GM04504 (cell line): ENCODE measurements at regions not wholly inside any gene's neighbourhood (a gene's known extent, or its start where the extent isn't known, plus 50 kb on each side); places are given as distances from the start of the nearest gene placed in this dataset.
"Not testable (repeated sequence)": the region's sequence is repeated elsewhere in the genome, so short reads cannot be mapped to it uniquely, and the experiment has no call there.

Experiments
- DNase-seq: peaks from one replicate; pipeline ENCODE4 v3.0.0-alpha.2; 2012; ENCODE audit warnings: low read depth

- not testable (repeated sequence) for DNase-seq
Measured at GRCh38 chr13:111672198-111672597, 351.8 kb downstream of the TEX29 start.

GRCh38 chr13:111678120-111678882 lies 357.9 kb downstream of the TEX29 start:
- not testable (repeated sequence) for DNase-seq

DNA sequence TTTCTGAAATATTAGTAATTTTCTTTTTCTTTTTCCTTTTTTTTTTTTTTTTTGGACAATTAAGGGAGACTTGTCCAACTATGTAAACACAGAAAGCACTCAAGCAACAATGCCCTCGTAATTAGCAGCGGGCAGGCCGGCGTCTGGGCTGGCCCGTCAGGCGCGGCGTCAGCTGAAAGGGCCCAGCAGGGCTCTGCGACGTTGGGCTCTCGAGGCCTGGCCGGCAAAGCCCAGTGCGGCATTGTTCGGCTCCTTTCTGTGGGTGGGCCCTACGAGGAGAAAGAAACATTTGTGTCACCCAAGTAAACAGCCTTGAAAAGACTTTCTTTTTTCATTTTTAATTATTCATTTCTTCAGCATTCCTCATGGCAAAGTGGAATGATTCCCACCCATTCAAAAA lies 359.2 kb downstream of the TEX29 start:
- DNase-seq, result not testable (repeated sequence)

DNA sequence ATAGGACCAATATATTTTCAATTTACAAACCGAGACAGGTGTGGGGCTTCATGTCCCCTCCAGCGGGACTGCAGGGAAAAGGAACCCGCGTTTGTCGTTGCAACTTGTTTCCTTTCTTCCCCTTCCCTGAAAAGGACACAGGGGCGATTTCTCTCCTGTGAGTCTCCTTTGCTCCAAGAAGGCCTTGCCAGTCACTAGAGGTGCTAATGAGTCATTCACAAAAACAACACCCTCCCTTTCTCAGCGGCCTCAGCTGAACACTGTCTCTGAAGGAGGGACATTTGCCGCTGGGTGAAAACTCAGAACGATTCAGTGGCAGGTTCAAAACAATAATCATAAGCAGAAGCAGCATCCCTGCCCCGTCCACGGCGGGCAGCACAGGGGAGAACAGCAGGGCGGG lies 359.7 kb downstream of the TEX29 start:
- DNase-seq, result not testable (repeated sequence)

DNA sequence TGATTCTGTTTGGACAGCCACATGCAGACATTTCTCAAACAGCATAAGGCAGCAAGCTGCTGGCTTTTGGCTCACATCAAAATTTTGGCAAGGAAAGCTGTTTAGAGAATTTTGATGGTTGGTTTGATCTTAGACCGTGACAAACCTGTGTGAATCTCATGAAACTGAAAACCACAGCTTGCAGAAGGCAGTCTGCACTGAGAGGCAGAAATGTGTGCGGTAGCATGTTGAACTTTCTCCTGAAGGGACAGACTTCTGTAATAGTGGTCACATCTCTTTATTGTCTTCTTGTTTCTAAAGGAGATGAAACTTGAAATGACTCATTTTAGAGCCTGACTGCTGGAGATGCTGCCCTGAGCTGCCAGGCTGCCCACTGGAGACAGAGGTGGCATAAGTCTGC lies 371.6 kb downstream of the TEX29 start:
- not testable (repeated sequence) for DNase-seq

DNA sequence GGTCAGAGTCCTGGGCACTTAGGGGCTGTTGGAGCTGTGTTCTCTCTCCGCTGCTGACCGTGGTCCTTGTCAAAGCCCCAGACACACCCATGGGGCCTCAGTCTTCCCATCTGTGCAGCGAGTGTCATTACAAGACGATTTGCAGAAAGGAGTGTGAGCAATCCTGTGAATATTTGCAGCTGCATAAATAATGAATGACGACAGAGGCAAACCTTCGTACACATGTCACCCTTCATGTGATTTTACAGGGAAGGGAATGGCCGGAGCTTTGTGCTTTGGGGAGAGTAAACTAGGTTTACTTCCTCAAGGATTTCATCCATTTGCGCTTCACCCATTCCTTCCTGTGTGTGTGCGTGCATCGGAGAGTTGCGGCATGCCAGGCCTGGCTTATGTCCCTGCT lies 370.8 kb upstream of the SOX1 start:
- not testable (repeated sequence) for DNase-seq

DNA sequence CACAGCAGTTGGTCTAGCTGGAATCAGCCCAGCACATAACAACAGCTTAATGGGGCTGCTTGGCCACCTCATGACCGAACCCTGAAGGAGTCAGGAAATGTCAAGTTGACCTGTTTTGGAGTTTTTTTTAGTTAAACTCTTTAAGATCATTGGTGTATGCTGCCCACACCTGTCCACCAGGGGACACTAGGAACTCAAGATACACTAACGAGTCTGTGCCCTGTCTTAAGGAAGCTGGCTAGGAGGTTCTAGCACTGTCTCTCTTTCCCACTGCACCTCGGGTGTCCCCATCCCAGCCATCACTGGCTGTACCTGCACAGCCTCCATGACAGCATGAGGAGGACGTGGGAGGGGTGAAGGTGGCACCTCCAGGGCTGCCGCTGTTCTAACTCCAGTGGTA lies 364.9 kb upstream of the SOX1 start:
- DNase-seq, result not testable (repeated sequence)
